ACHN (cell line): ENCODE measurements at regions not wholly inside any gene's neighbourhood (a gene's known extent, or its start where the extent isn't known, plus 50 kb on each side); places are given as distances from the start of the nearest gene placed in this dataset.
A peak's percentile ranks its signal among the peaks of the same experiment; 100 is the strongest.
"Not testable (repeated sequence)": the region's sequence is repeated elsewhere in the genome, so short reads cannot be mapped to it uniquely, and the experiment has no call there.

ENCODE experiments used
- DNase-seq: peaks from one replicate; pipeline ENCODE4 v3.0.0-alpha.2; 2015
- in situ Hi-C: cut with HindIII; loops from 2 replicates; pipeline ENCODE4 v1.10.0; 2017; ENCODE audit warnings: low sequenced_read_pairs, low pct_ligation_motif_present, low pct_unique_long_range_greater_than_20kb

GRCh38 chr15:69565066-69565655, 112.5 kb downstream of the RPLP1 start:
- in situ Hi-C loops, result no loop called here
- no peak for DNase-seq

DNA sequence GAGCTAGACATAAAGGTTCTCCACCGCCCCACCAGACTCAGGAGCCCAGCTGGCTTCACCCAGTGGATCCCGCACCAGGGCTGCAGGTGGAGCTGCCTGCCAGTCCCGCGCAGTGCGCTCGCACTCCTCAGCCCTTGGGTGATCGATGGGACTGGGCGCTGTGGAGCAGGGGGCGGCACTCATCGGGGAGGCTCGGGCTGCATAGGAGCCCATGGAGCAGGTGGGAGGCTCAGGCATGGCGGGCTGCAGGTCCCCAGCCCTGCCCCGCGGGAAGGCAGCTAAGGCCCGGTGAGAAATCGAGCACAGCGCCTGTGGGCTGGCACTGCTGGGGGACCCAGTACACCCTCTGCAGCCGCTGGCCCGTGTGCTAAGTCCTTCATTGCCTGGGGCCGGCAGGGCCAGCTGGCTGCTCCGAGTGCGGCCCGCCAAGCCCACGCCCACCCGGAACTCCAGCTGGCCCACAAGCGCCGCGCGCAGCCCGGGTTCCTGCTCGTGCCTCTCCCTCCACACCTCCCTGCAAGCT, 114.7 kb downstream of the RPLP1 start:
- in situ Hi-C loops, DNase-seq: not testable (repeated sequence)

DNA sequence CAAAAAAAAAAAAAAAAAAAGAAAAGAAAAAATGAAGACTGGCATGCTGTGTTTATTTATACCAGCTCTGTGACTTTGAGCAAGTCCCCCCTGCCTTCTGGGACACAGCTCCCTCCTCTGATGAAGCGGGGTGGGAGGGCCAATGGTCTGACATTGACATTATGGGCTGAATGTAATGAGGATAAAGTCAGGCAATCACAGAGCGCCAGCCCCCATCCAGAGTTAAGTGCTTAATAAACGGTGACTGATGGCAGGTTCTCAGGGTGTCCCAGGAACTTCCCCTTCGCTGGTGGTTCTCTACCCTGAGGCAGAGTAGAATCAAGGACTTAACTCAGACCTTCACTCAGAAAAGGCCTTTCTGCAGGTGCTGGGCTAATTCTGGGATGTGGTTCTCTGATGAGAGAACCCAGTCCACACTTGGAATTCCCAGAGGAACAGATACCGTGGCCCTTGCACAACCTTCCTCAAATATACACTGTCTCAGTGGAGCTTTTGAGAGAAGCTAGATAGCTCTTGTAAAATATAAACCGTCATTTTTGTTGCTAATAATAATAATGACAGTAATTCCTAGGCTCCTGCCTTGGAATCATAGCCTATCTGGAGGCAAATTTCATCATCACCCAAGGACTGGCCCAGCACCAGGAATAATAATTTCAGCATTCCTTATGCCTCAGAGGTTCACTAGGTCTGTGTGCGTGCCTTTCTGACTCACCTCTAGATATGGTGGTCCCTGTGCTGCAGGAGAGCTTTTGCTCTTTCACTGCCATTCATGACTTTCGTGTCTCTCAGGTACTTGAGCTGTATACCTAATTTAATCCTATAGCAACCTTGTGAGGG, 115.8 kb downstream of the RPLP1 start:
- no peak for DNase-seq
- in situ Hi-C loops, result no loop called here

DNA sequence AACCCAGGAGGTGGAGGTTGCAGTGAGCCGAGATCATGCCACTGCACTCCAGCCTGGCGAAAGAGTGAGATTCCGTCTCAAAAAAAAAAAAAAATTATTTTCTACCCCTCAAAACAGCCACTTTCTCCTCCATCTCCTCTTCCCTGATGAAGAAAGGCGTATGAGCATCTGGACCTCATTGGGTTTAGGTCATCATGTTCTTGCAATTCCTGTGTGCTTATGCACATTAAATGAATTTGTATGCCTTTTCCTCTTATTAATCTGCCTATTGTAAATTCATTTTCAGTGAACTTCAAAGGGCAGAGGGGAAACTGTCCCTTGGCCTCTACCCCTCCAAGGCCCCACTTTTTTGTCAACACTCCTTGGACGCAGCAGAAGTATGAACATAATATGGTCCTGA, 117.8 kb downstream of the RPLP1 start:
- in situ Hi-C loops, result no loop called here
- DNase-seq, result no peak

DNA sequence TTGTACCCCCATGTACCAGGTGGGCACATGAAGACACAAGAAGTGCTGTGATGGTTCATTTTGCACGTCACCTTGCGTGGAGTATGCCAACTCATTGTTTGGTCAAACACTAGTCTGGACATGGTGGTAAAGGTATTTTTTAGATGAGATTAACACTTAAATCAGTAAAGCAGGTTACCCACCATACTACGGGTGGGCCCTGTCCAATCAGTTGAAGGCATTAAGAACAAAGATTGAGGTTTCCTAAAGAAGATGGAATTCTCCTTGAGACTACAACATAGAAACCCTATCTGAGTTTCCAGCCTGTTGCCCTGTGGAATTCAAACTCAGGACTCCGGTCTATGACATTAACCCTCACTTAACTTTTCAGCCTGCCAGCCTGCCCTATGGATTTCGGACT, 118.4 kb downstream of the RPLP1 start:
- in situ Hi-C loops, result no loop called here
- DNase-seq, result no peak

DNA sequence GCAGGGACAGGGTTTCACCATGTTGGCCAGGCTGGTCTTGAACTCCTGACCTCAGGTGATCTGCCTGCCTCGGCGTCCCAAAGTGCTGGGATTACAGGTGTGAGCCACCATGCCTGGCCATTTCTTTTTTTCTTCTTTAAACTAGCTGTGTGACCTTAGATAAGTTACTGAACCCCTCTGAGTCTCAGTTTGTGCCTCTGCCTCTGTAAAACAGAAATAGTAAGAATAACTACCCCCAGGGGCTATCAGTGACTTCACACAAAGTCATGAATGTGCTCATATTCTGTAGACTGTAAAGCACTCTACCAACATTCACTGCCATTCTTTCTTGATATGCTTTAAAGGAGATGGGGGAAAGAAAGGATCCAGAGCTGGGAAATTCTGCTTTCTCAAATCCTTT, 120.7 kb downstream of the RPLP1 start:
- in situ Hi-C loops, DNase-seq: not testable (repeated sequence)

- in situ Hi-C loops, result no loop called here
- no peak for DNase-seq
Observed at GRCh38 chr15:69573815-69574475, 121.3 kb downstream of the RPLP1 start.

DNA sequence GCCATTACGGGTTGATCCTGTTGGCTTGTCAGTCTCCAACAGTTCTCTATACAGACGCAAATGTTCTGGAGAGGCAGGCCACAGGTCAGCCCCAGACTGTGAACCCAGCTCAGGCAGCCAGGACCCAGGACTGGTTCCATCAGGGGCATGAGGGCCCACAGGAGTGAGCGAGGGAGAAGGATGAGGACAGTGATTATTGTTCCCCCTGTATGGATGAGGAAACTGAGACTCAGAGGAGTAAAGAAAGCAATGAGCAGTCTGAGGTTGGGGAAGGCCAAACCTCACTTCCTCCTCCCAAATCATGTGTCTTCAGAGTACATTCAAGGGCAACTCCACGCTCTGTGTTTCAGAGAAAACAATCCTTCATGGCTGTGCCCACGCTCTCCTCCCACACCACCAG, 121.9 kb downstream of the RPLP1 start:
- DNase-seq, result no peak
- in situ Hi-C loops, result no loop called here

GRCh38 chr15:69575387-69575786, 122.8 kb downstream of the RPLP1 start:
- in situ Hi-C loops, result no loop called here
- DNase-seq, result no peak

DNA sequence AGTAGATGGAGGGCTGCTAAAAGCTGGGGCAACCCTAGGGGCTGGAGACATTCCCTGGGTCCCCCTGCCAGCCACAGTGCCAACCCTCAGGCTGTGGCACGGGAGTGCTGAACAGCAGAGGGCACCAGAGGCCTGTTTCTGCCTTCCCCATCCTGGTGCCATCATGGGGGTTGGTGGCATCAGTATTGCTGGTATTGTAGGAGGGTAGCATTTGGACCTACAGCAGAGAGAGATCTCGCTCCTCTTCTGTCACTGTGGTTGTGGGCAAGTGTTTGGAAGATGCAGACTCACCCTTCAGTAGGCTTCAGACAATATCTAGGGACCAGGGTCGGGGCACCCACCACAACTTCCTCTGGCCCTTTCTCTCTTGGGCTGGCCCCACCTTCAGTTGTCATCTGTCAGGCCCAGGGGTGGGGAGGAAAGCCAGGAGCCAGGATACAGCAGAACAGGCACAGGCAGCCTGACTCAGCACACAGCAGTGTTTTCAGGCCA, 123.5 kb downstream of the RPLP1 start:
- in situ Hi-C loops, result no loop called here

DNA sequence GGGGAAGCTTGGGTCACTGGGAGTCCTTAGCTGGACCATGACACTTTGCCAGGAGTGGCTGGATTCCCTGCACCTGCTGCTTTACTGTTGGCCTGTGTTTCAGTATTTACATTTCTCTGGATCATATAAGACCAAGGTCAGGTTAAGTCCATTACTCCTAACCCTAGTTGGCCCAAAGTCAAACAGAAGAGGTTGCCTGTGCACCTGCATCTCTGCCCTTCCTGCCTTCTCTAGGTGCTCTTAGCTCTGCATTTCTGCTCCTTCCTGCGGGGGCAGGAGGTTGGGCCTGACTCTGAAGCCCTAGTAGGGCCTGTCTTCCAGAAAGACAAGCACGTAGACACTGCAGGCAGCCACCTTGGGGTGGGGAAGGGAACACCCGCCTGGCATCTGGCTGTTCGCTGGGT, 124.3 kb downstream of the RPLP1 start:
- no peak for DNase-seq
- in situ Hi-C loops, result no loop called here

More for the DNA sequence above, 123.5 kb downstream of the RPLP1 start:
- peak; percentile 48 for DNase-seq

DNA sequence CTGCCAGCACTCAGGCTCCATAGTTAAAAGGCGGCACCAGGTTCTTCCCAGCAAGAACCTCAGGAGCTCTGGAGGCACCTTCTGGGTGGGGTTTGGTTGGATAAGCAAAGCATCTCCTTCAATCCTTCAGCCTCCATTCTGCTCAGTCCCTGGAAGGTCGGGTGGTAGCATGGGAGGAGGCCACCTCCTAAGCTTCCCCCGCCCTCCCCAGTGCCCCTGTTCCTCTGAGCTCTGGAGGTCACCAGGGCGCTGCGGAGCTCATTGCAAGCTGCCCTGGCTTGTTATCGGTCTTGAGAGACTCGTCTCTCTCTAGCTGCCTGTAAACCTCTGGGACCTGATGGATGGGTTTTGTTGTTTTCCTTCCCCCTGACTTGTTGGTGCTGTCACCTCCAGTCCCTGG, 124.8 kb downstream of the RPLP1 start:
- in situ Hi-C loops, result no loop called here
- DNase-seq, result no peak

GRCh38 chr15:69578252-69578651, 125.6 kb downstream of the RPLP1 start:
- in situ Hi-C loops, result no loop called here
- DNase-seq, result no peak

- in situ Hi-C loops, result no loop called here
- DNase-seq, result peak; percentile 92
Observed at GRCh38 chr15:69578787-69579583, 126.4 kb downstream of the RPLP1 start.

GRCh38 chr15:69579950-69580618, 127.5 kb downstream of the RPLP1 start:
- in situ Hi-C loops, result no loop called here
- DNase-seq, result no peak

DNA sequence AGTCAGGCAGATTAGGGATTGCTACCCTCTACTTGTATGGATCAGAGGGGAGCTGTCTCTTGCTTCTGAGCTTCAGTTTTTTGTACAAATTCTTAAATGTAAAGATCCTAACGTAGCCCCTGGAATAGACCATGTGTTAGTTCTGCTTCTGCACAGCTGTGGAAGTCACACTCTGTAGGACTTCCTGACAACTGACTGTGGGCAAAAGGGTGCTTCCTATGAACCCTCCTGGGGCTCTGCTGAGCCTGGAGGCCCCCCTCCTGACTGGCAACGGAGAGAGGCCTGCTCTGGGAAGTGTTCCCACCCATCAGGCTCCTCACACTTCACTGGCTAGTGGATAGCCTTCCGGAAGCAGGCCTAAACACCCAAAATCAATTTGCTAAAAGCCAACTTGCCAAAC, 131.0 kb downstream of the RPLP1 start:
- no peak for DNase-seq

DNA sequence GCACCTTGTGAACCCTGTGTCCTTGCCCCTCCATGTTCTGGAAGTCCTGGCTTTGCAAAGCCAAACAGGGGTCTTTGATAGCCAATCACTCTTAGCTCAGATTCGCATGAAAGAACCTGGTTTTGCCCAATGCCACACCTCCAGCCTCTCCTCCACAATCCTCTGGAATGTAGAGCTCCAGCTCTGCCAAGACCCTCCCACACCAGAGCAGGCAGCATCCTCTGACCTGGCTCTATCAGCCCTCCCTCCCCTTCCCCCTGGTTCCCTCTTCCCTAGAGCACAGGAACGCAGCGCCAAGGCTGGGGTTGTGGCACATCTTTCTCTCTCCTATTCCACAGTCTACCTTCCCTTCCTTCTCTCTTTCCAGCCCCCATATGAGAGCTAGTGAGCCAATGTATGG, 133.3 kb downstream of the RPLP1 start:
- in situ Hi-C loops, result no loop called here
- no peak for DNase-seq

More for the DNA sequence above, 131.0 kb downstream of the RPLP1 start:
- in situ Hi-C loops, result no loop called here

GRCh38 chr15:69586721-69587120, 134.1 kb downstream of the RPLP1 start:
- in situ Hi-C loops, result no loop called here
- DNase-seq, result no peak
